GM18498 (cell line): ENCODE measurements at regions not wholly inside any gene's neighbourhood (a gene's known extent, or its start where the extent isn't known, plus 50 kb on each side); places are given as distances from the start of the nearest gene placed in this dataset.

Experiments
- ATAC-seq: cut with Tn5 transposase; IDR thresholded peaks from one replicate; pipeline ENCODE4 v1.9.1; 2021; ENCODE audit warnings: mild to moderate bottlenecking, moderate library complexity; ENCODE audit not compliant: unreplicated experiment

DNA sequence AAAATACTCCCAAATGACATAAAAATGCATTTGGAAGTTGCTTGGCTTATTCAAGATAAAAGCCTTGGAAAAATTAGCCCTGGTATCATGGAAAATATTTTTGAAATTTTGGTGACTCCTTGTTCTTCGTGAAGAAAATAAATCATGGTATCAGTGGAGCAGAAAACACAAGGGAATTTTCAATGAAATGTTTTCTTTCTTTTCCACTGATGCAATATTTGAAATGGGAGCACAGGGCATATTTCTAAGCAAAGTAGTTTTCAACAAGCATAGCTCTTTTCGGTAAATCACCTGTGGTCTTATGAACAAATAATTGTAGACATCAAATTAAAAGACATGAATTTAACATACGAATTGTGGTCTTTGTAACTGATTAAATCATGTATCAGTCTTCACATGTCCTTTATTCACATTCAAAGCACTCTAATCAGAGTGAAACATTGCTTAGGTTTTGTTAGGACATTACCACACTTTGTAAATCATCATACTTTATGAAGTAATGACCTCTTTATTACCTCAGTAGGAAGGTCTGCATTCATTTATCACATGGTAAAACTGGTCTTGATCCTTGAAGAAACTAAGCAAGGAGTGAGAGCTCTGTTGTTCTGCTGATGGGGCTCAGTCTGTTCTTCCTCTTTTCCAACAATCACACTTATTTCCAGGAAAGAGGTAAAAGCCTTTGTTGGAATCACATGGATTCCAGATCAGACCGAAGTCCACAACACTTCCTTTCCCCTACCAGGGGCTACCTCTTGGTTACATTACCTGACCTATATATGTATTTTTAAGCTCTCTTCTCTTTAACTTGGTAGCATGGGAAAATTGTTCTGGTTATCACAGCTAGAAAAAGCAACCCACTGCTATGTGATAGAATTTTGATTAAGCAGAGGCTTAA, 413.5 kb upstream of the THBS1 start:
- ATAC-seq: no peak

GRCh38 chr15:39171944-39172368, 408.9 kb upstream of the THBS1 start:
- no peak for ATAC-seq

GRCh38 chr15:39172380-39173281, 408.2 kb upstream of the THBS1 start:
- ATAC-seq: no peak

- ATAC-seq: no peak
Observed at GRCh38 chr15:39173426-39173825, 407.5 kb upstream of the THBS1 start.

- no peak for ATAC-seq
Observed at GRCh38 chr15:39174332-39174731, 406.5 kb upstream of the THBS1 start.

DNA sequence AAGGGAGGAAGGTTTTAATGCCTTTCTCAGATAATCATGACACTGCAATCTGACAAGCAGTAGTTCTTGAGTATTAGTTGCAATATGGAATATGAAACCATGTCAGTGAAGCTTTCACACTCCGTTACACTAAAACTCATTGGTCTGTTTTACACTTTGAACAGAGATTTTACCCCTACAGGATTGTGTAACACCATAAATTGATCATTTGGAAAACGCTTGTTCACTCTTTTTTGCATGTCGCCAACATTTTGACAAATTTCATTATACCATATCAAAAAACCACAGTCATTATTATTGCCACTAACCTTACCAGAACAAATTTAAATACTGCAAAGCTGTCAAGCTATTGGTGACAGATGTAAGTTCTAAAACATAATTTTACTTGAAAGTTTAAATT, 404.8 kb upstream of the THBS1 start:
- ATAC-seq: no peak

DNA sequence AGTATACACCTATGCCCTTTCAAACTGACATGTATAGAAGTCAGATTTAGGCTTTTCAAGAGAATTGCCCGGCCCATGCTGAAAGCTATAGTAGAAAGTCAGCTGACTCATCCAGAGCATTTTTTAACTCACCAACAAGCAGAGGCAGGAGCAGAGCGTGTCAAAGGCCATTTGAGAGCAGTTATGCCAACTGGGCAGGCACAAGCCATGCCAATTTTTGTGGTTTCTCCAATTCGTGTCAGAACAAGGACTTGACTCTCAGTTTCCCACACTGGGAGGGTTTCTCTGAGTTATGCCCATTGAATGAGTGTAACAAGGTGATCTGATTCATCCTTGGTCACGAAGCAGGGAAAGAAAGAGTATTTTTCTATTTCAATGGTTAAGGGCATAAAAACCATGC, 403.3 kb upstream of the THBS1 start:
- no peak for ATAC-seq

- no peak for ATAC-seq
Observed at GRCh38 chr15:39180030-39180429, 400.8 kb upstream of the THBS1 start.

DNA sequence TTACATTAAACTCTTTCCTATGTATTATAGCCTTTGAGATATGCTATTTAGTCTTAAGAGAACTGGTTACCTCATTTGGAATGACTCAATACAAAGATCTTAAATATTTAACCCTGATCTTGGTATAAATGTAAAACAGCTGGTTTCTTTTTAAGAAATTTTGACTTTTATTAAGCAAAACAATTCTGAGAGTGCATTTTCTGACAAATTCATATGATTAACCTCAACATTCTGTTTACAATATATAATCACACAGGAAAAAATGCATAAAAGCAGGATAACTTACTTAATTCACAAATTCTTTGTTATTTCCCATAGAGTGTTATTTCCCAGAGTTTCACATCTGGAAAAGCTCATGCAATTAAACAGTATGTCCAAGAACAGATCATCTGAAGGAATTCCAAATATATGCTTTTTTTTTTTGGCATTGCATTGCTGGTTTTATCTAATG, 400.4 kb upstream of the THBS1 start:
- no peak for ATAC-seq

DNA sequence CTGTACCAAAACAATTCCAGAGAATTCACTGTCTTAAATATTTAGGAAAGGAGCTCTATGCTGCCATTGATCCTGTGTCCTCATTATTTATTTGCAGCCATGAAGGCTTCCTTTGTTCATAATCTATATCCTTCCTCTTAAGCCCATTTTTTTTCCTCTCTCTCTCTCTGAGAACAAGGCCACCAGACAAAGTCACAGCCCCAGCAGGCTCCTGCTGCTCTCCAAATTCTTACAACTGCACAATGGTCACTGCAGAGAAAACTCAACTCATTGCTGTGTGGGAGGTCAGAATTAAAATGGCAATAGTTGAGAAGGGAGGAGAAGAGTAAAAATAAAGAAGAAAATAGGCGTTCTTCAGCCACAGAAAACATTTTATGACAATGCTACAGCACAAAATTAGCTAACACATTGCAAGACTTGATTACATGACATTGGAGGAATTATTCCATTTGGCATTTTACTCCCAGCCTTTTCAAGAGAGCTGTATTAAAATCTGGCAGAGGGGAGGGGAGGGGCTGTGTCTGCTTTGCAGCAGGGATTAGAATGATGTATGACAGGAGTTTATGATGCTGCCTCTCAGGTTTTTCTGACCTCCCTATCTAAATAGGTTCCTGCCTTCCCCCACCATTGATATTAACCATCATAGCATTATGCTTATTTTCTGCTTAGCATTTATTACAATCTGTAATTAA, 399.7 kb upstream of the THBS1 start:
- no peak for ATAC-seq

DNA sequence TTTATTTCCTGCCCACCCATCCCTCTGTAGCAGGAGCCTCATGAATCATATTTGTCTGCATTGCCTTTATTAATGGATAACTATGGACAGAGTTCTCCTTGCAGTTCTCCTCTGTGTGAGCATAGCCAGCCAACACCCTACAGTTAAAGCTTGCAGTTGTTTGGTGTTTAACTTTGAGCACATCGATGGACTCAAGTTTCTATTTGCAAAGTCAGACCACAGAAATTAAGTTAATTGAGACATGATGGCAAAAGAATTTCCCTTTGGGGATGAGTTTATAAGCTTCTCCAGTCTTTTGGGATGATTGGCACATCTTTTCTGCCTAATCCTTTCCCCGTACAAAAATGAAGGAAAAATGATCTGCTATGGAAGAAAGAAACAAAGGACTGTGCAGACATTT, 398.9 kb upstream of the THBS1 start:
- no peak for ATAC-seq

GRCh38 chr15:39183164-39183881, 397.6 kb upstream of the THBS1 start:
- ATAC-seq: no peak

- no peak for ATAC-seq
Observed at GRCh38 chr15:39184701-39185390, 396.0 kb upstream of the THBS1 start.

- ATAC-seq: no peak
Observed at GRCh38 chr15:39188314-39188713, 392.6 kb upstream of the THBS1 start.

- no peak for ATAC-seq
Observed at GRCh38 chr15:39188930-39189329, 391.9 kb upstream of the THBS1 start.

GRCh38 chr15:39191871-39192291, 389.0 kb upstream of the THBS1 start:
- ATAC-seq: no peak

DNA sequence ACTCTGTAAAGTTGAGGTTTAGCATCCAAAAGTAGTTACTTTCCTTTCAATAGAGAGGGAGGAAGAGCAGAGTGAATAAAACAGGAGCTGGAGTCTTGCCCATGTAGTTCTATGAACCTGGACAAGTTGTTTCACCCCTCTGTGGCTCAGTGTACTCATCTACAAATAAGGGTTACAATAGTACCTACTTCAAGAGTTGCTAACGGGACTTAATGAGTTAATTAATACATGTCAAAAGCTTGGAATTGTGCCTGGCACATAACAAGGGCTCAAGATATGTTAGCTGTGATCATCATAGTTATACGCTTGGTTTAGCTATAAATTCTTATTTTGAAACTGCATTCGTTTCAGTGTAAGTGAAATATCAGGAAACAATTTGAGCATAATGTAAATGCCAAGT, 388.5 kb upstream of the THBS1 start:
- no peak for ATAC-seq

DNA sequence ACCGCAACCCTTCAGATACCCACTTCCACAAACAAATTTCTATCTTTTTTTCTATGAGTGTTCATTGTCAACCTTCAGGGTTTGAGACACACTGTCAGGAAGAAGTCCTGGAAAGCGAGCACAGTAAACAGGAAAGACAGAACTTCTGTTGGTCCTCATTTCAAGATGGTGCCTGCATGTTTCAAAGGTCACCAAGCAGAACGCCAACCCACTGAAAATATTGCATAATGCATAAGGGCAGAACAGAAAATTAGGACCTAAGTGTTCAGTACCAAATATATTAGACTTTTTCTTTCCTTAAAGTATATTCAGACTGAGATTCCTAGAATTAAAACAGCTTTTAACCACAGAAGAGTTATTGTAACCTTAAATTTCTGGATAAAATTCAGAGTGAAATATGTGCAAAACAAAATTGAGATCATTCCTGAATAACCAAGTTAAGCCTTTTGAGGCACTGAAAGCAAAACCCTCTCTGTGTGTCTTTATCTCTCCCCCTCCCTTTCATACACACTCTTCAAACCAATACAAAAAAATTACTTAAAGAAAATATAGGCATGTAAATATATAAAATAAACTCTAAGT, 387.8 kb upstream of the THBS1 start:
- no peak for ATAC-seq

DNA sequence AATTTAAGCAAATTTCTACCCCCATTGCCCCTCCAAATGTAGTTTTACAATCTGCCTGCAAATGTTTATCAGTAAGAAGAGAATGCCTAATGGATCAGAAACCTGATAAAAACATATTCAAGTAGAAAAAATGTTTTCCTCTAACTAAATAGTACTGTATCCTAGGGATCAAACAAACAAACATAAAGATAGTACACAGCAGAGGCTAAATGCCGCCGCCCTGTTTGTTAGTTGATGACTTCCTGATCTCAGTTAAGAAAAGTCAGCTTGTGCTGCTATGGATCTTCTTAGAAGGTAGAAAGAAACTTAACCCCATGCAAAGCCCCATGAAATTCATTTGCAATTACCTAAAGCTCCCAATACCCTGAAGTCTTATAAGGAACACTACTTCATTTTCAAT, 387.3 kb upstream of the THBS1 start:
- ATAC-seq: no peak
